ENCODE measurements at regions not wholly inside any gene's neighbourhood (a gene's known extent, or its start where the extent isn't known, plus 50 kb on each side); places are given as distances from the start of the nearest gene placed in this dataset.

DNA sequence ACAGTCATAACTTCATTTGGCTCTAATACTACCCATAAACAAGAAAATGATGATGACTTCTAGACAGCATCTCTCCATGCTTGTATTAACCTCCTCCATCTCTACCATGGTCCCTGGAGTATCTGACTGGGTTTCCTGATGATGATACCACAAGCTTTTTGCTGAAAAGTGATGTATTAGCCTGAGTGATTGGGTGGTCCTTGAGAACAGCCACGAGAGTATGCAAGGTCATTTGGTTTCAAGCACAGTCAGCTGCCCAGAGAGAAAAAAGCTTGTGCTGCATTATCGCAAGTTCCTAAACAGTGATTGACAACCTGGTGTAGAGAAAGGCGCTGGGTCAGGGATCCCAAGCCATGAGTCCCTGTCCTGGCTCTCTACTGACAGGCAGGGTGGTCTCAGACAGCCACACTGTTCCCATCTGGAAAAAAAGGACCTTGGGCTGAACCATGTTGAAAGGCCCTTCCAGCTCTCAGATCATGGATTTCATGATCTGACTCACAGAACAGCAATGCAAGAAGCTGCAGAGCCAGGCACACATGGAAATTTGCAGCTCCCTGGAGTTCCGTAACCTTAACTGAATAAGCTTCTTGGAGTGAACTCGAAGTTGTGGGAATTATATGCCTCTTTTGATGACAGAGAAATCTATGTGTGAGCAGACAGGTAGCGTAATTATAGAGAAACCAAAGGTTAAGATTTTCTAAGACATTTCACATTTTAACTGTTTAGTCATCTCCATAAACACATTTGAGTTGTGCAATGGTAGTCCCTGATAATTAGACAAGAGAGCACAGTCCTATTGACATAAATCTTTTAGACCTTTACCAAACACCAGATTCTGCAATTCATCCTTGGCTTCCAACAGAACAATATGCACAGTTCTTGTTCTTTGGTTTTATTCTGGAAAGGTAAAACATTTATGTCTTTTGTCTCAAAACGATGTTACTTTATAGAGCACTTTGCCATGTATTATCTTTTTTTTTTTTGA, 54.1 kb upstream of the UBASH3B start:
- H3K27ac ChIP-seq (ENCODE audit: low read depth in 1 of 2, low read length in 2 of 2): no peak overlapping the region
- WGBS: 73% methylated on average over 7 of the region's 7 CpGs
- H3K27me3 ChIP-seq (ENCODE audit: control insufficient read depth in 4 of 4, insufficient read depth in 4 of 4, low read length in 3 of 4): no peaks in the 10 kb centered on the region
- no peak overlapping the region for H3K4me3 ChIP-seq (ENCODE audit: low read depth in 1 of 3, low read length in 3 of 3)
- no peaks in the 10 kb centered on the region for H3K4me1 ChIP-seq (ENCODE audit: control insufficient read depth in 4 of 4, insufficient read depth in 4 of 4, low read length in 3 of 4)
- H3K36me3 ChIP-seq (ENCODE audit: control insufficient read depth in 4 of 4, insufficient read depth in 3 of 4, low read depth in 1 of 4, low read length in 3 of 4): no peaks in the 10 kb centered on the region
- no peak overlapping the region for H3K9ac ChIP-seq (ENCODE audit: low read depth in 1 of 2, low read length in 2 of 2)
- TF ChIP-seq SP1 (IDR thresholded peaks at IDR 0.05): no peak
- no peak for TF ChIP-seq TAF1 (conservative IDR thresholded peaks at IDR 0.05)
- TF ChIP-seq FOXA2 (IDR thresholded peaks at IDR 0.05): no peak
- no peak for TF ChIP-seq GABPA (IDR thresholded peaks at IDR 0.05 in 1 of 2, conservative IDR thresholded peaks at IDR 0.05 in 1 of 2)
- TF ChIP-seq, protein P1, sequence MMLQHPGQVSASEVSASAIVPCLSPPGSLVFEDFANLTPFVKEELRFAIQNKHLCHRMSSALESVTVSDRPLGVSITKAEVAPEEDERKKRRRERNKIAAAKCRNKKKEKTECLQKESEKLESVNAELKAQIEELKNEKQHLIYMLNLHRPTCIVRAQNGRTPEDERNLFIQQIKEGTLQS (IDR thresholded peaks at IDR 0.05): no peak
- TF ChIP-seq, protein P2, sequence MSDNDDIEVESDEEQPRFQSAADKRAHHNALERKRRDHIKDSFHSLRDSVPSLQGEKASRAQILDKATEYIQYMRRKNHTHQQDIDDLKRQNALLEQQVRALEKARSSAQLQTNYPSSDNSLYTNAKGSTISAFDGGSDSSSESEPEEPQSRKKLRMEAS (IDR thresholded peaks at IDR 0.05): no peak
- TF ChIP-seq, protein P3, sequence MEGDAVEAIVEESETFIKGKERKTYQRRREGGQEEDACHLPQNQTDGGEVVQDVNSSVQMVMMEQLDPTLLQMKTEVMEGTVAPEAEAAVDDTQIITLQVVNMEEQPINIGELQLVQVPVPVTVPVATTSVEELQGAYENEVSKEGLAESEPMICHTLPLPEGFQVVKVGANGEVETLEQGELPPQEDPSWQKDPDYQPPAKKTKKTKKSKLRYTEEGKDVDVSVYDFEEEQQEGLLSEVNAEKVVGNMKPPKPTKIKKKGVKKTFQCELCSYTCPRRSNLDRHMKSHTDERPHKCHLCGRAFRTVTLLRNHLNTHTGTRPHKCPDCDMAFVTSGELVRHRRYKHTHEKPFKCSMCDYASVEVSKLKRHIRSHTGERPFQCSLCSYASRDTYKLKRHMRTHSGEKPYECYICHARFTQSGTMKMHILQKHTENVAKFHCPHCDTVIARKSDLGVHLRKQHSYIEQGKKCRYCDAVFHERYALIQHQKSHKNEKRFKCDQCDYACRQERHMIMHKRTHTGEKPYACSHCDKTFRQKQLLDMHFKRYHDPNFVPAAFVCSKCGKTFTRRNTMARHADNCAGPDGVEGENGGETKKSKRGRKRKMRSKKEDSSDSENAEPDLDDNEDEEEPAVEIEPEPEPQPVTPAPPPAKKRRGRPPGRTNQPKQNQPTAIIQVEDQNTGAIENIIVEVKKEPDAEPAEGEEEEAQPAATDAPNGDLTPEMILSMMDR (IDR thresholded peaks at IDR 0.05; ENCODE audit: low read depth, low read length, missing input control): no peak
- TF ChIP-seq NR2F2 (IDR thresholded peaks at IDR 0.05): no peak
- no peak for TF ChIP-seq RXRA (IDR thresholded peaks at IDR 0.05)
- TF ChIP-seq HNF4G (IDR thresholded peaks at IDR 0.05): no peak
- TF ChIP-seq, protein P4, sequence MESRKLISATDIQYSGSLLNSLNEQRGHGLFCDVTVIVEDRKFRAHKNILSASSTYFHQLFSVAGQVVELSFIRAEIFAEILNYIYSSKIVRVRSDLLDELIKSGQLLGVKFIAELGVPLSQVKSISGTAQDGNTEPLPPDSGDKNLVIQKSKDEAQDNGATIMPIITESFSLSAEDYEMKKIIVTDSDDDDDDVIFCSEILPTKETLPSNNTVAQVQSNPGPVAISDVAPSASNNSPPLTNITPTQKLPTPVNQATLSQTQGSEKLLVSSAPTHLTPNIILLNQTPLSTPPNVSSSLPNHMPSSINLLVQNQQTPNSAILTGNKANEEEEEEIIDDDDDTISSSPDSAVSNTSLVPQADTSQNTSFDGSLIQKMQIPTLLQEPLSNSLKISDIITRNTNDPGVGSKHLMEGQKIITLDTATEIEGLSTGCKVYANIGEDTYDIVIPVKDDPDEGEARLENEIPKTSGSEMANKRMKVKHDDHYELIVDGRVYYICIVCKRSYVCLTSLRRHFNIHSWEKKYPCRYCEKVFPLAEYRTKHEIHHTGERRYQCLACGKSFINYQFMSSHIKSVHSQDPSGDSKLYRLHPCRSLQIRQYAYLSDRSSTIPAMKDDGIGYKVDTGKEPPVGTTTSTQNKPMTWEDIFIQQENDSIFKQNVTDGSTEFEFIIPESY (IDR thresholded peaks at IDR 0.05): no peak
- no peak for TF ChIP-seq RAD21 (IDR thresholded peaks at IDR 0.05)
- no peak for TF ChIP-seq HNF4A (conservative IDR thresholded peaks at IDR 0.05)
- no peak for TF ChIP-seq YY1 (IDR thresholded peaks at IDR 0.05)
- no peak for DNase-seq (ENCODE audit: low spot score)
- H3K9me3 ChIP-seq (ENCODE audit: control insufficient read depth in 4 of 4, low read length in 3 of 4): no peaks in the 10 kb centered on the region

DNA sequence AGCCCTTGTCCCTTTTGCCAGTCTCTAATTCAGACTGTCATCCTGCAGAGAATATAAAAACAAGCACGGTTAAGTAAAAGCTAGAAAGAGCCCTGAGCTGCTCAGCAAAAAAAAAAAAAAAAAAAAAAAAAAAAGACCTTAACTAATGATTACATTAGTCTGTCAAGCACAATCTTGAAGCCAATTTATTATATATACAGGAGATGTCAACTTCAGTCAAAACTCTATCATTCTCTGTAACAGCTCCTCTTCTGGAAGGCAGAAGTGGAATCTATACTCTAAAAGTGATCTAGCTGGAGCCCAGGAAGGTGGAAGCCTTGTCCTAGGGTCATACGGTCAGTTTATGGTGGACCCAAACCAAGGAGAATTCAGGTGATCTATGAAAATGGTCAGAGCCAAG, 55.2 kb upstream of the UBASH3B start:
- DNase-seq (ENCODE audit: low spot score): no peak
- WGBS: 90% methylated on average over 2 of the region's 2 CpGs
- no peak overlapping the region for H3K27ac ChIP-seq (ENCODE audit: low read depth in 1 of 2, low read length in 2 of 2)
- H3K27me3 ChIP-seq (ENCODE audit: control insufficient read depth in 4 of 4, insufficient read depth in 4 of 4, low read length in 3 of 4): no peaks in the 10 kb centered on the region
- H3K36me3 ChIP-seq (ENCODE audit: control insufficient read depth in 4 of 4, insufficient read depth in 3 of 4, low read depth in 1 of 4, low read length in 3 of 4): no peaks in the 10 kb centered on the region
- no peaks in the 10 kb centered on the region for H3K9me3 ChIP-seq (ENCODE audit: control insufficient read depth in 4 of 4, low read length in 3 of 4)
- no peaks in the 10 kb centered on the region for H3K4me1 ChIP-seq (ENCODE audit: control insufficient read depth in 4 of 4, insufficient read depth in 4 of 4, low read length in 3 of 4)
- TF ChIP-seq YY1 (IDR thresholded peaks at IDR 0.05) (no peak), EGR1 (IDR thresholded peaks at IDR 0.05; ENCODE audit: low read depth in 2 of 2) (no peak), RAD21 (IDR thresholded peaks at IDR 0.05) (no peak), FOXA1 (IDR thresholded peaks at IDR 0.05) (no peak), HNF4G (IDR thresholded peaks at IDR 0.05) (no peak), SP1 (IDR thresholded peaks at IDR 0.05) (no peak)
- TF ChIP-seq, protein P5, sequence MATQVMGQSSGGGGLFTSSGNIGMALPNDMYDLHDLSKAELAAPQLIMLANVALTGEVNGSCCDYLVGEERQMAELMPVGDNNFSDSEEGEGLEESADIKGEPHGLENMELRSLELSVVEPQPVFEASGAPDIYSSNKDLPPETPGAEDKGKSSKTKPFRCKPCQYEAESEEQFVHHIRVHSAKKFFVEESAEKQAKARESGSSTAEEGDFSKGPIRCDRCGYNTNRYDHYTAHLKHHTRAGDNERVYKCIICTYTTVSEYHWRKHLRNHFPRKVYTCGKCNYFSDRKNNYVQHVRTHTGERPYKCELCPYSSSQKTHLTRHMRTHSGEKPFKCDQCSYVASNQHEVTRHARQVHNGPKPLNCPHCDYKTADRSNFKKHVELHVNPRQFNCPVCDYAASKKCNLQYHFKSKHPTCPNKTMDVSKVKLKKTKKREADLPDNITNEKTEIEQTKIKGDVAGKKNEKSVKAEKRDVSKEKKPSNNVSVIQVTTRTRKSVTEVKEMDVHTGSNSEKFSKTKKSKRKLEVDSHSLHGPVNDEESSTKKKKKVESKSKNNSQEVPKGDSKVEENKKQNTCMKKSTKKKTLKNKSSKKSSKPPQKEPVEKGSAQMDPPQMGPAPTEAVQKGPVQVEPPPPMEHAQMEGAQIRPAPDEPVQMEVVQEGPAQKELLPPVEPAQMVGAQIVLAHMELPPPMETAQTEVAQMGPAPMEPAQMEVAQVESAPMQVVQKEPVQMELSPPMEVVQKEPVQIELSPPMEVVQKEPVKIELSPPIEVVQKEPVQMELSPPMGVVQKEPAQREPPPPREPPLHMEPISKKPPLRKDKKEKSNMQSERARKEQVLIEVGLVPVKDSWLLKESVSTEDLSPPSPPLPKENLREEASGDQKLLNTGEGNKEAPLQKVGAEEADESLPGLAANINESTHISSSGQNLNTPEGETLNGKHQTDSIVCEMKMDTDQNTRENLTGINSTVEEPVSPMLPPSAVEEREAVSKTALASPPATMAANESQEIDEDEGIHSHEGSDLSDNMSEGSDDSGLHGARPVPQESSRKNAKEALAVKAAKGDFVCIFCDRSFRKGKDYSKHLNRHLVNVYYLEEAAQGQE (IDR thresholded peaks at IDR 0.05): no peak
- TF ChIP-seq, protein P3 (IDR thresholded peaks at IDR 0.05; ENCODE audit: low read depth, low read length, missing input control): no peak
- TF ChIP-seq, protein P2 (IDR thresholded peaks at IDR 0.05): no peak
- H3K9ac ChIP-seq (ENCODE audit: low read depth in 1 of 2, low read length in 2 of 2): no peak overlapping the region
- H3K4me3 ChIP-seq (ENCODE audit: low read depth in 1 of 3, low read length in 3 of 3): no peak overlapping the region
